Ammon's horn (tissue), 1 donor: ENCODE measurements at regions not wholly inside any gene's neighbourhood (a gene's known extent, or its start where the extent isn't known, plus 50 kb on each side); places are given as distances from the start of the nearest gene placed in this dataset.
"Not testable (repeated sequence)": the region's sequence is repeated elsewhere in the genome, so short reads cannot be mapped to it uniquely, and the experiment has no call there.

Experiments
- DNase-seq: peaks from one replicate; pipeline ENCODE4 v3.0.0-alpha.2; 2016; ENCODE audit warnings: low spot score

DNA sequence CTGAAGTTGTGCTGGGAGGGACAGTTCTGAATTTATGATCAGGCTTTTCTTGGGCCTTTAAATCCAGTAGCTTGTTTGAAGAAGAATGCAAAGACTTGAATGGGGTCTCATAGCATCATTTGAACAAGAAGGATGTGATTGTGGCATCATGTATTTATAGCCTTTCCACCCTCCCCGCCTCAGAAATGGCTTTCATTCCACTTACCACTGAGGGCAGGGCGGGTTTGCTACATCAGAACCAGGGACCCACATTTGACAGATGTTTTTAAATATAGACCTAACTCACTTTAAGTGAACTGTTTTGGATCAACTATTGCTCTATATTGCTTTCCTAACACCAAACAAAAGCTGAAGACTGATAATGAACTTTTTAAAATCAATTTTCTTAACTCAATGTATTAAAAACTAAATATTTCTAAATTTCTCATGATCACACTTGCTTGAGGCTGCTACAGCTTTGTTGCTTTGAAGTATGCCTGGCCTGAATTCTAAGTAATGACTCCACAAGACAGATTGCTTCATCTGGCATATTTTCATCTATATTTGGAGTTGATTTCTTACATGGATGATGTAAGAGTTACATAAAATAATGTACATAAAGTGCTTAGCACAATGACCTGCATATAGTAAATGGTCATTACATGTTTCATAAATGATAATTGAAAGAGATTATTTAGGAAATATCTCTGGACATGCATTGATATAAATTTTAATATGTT is 1552.9 kb upstream of the SLC39A10 start:
- no peak for DNase-seq

DNA sequence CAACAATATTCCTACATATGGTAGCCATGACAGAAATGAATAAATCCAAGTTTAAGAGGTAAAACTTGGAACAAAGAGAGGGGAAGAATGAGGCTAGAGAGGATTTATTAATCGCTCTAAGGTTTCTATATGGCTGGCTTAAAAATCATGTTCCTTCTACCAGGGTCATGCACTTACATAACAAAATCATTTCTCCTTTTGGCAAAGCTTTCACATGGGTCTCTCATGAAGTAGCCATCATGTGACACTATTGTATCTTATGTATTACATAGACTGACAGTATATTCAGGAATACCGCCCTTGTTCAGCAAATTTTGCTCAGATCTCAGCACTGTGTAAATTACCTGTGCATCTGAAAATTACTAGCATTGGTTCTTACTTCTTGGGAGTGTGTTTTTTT is 1554.5 kb upstream of the SLC39A10 start:
- no peak for DNase-seq

DNA sequence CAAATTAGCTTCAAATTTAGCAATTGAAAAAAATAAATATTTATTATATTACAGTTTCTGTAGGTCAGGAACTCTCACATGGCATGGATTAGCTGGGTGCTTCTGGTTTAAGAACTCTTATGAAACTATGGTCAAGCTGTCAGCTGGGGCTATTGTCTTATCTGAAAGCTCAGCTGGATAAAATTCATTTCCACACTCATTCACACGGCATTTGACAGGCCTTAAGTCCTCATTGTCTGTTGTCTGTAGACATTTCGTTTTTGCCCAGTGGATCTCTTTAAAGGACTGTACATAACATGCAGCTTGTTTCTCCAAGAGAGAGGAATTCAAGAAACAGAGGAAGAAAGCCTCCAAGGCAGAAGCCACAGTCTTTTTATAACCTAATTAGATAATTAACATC is 1556.8 kb upstream of the SLC39A10 start:
- no peak for DNase-seq

DNA sequence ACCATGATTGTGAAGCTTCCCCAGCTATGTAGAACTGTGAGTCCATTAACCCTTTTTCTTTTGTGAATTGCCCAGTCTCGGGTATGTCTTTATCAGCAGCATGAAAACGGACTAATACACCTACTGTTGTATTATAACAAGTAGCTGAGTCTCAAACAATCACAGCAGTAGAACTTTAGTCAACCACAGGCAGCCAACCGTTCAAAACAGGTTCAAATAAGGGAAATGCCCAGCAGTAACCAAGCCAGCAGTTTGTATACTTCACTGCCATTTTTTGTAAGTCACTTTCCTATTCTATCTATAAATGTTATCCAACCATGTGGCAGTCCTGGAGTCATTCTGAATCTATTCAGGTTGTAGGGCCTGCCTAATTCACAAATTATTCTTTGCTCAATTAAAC is 1560.6 kb upstream of the SLC39A10 start:
- no peak for DNase-seq

DNA sequence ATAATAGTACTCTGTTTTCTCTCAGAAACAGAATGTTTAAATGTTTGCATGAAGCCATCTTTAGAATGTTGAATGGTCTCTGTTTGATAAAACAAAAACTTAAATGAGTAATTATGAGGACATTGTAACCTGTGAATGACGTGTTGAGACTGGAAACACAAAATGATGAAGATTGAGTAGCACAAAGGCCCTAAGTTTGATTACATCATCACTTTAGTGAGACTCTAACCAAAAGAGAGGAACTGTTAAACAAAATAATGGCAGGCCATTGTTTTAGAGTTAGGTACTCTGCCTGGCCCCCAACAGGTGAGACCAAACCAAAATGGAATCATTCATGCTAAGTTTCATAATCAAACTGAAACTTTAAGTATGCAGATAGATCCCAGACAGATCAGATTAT is 1561.7 kb upstream of the SLC39A10 start:
- no peak for DNase-seq

DNA sequence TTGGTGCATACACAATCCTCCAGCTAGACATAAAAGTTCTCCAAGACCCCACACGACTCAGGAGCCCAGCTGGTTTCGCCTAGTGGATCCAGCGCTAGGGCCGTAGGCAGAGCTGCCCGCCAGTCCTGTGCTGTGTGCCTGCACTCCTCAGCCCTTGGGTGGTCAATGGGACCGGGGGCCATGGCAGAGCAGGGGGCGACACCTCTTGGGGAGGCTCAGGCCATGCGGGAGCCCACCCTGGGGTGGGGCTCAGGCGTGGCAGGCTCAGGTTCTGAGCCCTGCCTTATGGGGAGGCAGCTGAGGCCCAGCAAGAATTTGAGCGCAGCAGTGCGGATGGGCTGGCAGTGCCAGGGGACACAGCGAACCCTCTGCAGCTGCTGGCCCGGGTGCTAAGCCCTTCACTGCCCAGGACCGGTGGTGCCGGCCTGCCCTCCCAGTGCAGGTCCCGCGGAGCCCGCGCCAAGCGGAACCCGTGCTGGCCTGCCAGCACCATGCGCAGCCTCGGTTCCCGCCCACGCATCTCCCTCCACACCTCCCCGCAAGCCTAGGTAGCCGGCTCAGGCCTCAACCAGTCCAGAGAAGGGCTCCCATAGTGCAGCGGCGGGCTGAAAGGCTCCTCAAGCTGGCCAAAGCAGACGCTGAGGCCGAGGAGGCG is 1566.6 kb upstream of the SLC39A10 start:
- no peak for DNase-seq

DNA sequence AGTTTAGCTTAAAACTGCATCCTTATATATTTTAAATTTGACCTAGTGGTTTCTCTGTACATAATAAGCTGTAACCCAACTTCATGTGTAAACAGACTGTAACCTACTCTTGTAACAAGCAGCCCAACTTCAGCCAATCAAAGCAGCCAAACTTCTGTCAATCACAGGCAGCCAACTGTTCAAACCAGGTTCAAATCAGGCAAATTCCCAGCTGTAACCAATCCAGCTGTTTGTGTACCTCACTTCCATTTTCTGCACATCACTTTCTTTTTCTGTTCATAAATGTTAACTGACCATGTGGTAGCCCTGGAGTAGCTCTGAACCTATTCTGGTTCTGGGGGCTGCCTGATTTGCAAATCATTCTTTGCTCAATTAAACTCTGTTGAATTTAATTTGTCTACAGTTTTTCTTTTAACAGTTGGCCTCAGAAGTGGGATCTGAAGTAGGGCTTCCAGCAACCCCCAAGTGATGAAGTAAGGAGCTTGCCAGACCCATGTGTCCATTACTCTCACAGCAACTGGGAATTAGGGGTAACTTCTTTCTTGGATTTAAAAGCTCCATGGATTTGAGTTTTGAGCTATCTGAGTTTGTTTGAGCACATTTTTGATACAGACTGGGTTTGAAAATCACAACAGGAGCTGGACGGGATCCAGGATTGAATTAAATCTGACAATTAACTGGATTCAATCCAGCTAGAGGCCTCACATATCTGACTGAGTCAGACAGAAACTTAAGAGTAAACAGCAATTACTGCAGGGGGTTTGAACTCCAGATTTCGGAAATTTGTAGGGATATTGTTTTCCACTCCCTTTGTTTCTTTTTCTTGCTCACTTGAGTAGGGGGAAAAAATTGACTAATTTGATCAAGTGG is 1569.7 kb upstream of the SLC39A10 start:
- DNase-seq, result no peak

DNA sequence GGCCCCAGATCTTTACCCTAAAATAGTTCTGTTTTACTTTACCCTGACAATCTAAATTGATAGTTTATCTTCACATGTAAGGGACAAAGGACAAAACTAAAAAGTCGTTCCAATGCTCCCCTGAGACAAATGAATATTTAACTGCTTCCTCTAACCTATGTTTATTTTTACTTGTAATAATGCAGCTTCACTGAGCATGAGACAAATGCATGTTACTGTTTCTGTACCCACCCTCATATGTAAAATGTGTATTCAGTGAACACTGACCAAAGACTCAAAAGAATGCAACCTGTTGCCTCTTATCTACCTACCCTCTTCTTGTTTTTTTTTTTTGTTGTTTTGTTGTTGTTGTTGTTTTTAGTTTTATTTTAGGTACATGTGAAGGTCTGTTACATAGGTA is 1570.9 kb upstream of the SLC39A10 start:
- DNase-seq, result no peak

DNA sequence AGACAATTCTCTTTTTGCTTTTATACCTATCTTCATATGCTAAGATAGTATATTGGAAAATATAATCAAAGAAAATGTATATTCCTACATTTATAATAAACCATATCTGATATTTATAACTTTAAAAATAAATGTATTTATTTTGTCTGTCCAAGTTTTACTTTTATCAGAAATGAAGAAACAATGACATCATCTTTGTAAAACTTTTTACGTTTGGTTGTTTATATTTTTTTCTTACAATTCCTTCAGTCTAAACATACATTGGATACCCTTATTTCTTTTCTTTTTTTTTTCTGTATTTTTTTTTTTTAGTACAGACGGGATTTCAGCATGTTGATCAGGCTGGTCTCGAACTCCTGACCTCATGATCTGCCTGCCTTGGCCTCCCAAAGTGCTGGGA is 1577.0 kb upstream of the SLC39A10 start:
- no peak for DNase-seq

DNA sequence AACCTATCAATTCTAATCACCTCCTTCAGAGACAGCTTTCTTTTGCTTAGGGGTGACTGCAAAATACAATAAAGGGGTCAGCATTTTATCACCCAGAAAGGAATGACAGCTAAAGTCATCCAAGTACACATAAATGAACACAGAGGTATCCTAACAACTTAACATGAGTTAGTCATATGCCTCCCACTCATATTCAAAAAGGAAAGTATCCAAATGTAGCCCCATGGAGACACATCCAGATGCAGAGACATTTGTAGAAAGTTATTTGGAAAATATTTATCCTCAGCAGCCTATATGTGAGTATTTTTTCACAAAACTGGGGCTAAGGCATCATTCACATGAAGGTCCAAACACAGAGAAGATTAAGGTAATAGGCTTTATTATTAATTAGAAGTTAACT is 1579.7 kb upstream of the SLC39A10 start:
- DNase-seq, result no peak

DNA sequence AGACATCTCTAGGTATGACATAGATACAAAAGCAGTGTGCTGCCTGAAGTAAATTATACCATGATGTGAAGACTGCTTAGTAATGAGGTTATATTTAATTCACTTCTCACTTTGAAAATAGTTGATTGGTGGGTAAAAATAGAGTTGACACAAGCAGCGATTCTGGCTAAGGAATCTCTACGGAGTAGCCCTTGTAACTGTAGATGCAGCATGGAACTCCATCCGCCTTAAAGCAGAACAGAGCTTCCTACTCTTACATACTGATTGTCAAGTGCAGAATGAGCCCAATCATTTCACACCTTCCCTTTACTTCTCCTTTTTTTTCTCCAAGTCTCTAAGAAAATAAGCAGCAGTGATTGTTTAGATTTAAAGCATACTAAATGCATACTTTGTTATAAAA is 1594.6 kb upstream of the SLC39A10 start:
- no peak for DNase-seq

DNA sequence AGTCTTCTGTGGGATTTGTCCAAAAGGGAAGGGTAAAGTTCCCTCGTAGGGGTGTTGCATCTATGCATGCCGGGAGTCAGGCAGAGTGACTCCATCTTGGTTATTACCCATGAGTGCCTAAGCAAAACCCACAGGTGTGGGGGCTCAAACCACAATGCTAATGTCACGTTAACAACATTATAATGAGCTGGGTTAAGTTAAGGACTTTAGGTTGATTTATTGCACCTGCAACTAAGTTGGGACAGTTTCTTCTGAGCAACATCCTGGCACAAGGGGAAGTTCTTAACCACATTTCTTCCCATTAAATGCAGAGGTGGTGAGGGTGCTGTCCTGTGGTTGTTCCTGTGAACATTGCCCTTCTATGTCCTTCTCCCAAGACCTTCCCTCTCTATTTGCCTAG is 1596.8 kb upstream of the SLC39A10 start:
- DNase-seq, result no peak

DNA sequence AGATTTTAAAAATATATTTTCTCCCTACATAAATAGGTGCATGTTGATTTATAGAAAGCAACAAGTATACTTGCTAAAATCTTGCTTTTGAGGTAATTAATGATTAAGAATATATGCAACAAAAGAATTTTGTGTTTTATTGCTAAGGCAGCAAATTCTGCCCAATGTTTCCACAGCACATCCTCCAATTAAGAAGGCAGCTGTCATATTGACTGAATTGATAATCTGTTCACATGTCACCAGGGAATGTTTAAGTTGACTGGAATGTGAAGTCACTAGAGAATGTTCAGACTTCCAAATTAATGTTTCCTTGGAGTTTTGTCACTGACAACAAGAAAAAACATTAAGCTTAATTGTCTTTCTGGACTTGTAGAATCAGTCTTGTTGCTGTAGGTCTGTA is 1602.7 kb upstream of the SLC39A10 start:
- no peak for DNase-seq

DNA sequence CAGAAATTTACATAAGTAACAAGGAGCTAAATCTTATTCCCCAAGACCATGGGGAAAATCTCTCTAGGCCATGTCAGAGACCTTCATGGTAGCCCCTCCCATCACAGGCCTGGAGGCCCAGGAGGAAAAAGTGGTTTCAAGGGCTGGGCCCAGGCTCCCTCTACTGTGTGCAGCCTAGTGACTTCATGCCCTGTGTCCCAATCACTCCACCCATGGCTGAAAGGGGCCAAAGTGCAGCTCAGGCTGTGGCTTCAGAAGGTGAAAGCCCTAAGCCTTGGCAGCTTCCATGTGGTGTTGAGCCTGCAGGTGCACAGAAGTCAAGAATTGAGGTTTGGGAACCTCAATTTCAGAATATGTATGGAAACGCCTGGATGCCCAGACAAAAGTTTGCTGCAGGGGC is 1612.7 kb upstream of the SLC39A10 start:
- no peak for DNase-seq

DNA sequence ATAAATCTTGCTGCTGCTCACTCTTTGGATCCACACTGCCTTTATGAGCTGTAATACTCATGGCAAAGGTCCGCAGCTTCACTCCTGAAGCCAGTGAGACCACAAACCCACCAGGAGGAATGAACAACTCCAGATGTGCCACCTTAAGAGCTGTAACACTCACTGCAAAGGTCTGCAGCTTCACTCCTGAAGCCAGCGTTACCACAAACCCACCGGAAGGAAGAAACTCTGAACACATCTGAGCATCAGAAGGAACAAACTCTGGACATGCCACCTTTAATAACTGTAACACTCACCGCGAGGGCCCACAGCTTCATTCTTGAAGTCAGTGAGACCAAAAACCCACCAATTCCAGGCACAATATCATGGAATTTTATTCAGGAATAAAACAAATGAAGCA is 1635.9 kb upstream of the SLC39A10 start:
- DNase-seq, result not testable (repeated sequence)

DNA sequence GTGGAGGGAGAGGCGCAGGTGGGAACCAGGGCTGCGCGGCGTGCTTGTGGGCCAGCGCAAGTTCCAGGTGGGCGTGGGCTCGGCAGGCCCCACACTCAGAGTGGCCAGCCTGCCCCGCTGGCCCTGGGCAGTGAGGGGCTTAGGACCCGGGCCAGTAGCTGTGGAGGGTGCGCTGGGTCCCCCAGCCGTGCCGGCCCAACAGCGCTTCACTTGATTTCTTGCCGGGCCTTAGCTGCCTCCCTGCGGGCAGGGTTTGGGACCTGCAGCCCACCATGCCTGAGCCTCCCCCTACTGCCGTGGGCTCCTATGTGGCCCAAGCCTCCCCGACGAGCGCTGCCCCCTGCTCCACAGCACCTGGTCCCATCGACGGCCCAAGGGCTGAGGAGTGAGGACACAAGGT is 1636.9 kb upstream of the SLC39A10 start:
- no peak for DNase-seq

DNA sequence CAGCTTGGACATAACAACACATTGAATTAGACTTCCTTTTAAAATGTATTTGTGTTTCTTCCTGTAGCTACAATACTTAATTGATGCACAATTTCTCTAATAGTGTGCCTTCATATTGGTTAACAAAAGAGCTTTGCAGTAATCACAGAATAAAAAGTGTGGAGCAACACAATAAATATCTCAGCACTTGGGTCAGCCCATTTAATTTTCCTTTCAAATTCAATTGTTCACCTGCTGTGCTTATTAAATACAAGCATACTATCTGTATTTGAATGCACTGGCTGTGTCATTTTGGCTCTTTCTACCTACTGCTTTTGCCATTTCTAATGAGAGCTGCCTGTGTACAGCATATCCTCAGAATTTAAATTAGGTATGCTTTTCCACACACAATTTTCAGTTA is 1641.3 kb upstream of the SLC39A10 start:
- DNase-seq, result no peak

DNA sequence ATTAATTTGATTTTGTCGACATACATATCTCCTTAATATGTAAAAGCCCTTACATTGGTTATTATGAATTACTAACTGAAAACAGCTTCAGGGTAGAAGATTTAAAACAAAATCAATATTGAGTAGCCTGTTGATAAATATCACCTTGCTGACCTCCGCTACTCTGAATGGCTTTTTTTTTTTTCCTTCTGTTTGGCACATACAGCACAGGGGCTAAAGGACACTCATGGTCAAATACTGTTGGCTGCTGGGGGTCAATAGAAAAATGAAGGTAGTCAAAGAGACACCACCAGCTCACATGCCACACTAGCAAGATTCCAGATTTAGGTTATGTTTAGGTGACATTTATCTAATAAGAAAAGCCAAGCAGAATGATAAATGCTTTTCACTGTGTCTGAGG is 1642.4 kb upstream of the SLC39A10 start:
- no peak for DNase-seq

DNA sequence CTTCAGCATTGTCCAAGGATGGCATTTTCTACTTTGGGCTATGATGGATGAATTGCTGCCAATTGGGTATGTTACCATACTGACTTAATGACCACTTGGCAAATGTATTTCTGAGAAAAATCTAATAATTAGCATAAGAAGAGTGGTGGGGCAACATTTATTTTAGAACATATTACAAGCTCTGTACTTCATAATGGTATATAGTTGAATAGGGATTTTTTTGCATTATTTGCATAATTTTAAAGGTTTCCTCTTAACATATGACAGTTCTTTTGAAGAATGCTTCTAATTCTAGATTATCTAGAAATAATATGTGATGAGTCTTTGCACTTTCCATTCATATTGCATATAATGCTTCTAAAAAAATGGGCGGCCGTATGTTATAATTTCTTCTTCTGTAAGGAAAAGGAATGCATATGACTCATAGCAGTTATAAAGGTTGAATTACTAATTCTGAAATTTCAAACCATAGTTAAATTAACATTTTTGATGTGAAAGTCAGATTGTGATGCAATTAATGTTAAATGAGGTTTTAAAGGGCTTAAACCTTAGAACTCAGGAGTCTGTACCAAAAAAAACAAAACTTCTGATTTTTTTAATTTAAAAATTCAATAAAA is 1652.3 kb upstream of the SLC39A10 start:
- DNase-seq, result no peak

DNA sequence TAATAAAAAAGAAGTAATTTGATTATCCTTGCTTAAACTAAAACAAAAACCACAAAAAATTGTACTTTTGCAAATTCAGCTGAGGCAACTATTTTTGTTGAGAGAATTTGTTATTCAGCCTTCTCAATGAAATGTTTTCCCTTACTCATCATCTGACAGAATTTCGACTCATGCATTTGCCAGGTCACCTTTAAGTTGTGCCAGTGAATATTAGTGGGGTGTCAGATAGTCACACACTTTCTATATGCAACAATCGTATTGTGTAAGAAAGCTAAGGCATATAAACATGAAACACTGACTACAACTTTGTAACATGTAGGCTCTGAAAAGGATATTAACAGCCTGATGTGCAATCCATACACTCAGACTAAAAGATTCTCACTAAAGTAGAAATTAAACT is 1653.1 kb upstream of the SLC39A10 start:
- no peak for DNase-seq

DNA sequence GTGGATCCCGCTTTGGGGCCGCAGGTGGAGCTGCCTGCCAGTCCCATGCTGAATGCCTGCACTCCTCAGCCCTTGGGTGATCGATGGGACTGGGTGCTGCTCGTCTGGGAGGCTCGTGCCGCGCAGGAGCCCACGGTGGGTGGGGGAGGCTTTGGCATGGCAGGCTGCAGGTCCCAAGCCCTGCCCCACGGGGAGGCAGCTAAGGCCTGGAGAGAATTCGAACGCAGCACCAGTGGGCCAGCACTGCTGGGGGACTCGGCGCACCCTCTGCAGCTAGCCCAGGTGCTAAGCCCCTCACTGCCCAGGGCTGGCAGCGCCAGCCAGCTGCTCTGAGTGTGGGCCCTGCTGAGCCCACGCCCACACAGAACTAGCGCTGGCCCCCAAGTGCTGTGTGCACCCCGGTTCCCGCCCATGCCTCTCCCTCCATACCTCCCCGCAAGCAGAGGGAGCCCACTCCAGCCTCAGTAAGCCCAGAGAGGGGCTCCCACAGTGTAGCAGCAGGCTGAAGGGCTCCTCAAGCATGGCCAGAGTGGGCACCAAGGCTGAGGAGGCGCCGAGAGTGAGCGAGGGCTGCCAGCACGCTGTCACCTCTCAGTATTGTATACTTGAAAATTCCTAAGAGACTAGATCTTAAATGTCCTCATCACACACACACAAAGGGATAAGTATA is 1654.2 kb upstream of the SLC39A10 start:
- no peak for DNase-seq

DNA sequence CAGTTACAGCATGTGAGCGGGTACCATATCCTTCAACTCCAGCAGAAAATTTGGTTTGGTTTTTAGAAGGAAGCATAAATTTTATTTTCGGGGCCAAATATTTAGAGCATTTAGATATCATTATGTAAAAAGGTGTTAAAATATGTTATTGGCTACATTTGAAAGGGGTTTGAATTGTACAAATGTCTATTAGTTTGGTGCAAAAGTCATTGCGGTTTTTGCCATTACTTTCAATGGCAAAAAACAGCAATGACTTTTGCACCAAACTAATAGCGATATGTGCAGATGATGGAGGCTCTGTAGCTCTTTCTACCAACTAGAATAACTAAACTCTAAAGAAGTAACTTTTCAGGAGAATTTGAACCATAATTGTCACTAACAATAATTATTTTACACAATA is 1666.2 kb upstream of the SLC39A10 start:
- no peak for DNase-seq
